GM12878 (cell line): ENCODE measurements at regions not wholly inside any gene's neighbourhood (a gene's known extent, or its start where the extent isn't known, plus 50 kb on each side); places are given as distances from the start of the nearest gene placed in this dataset.

ENCODE experiments used
- ATAC-seq: fragments of 200-7000 bp; cut with Tn5 transposase; 3 replicates; pipeline ENCODE4 v1.9.1; 2020; ENCODE audit warnings: mild to moderate bottlenecking, moderate library complexity
- BruUV-seq: library from RNA; stranded (reverse); fragments of 400-500 nt; replicated peaks from 2 replicates; lab custom pipeline; 2021; lab: Mats Ljungman, UMichigan
- CTCF ChIA-PET: fragments of 300-600 bp; sonication (Branson Sonifier 250); formaldehyde crosslinking; extraction: SDS; loops from one replicate; lab custom pipeline; 2021; ENCODE audit warnings: inconsistent platforms; lab: Yijun Ruan, JAX
- POLR2A ChIA-PET: fragments of 350-600 bp; formaldehyde crosslinking; extraction: SDS; loops from one replicate; lab custom pipeline; 2021; ENCODE audit warnings: inconsistent platforms; lab: Charles Lee
- RAD21 ChIA-PET: fragments of 300-600 bp; sonication (Branson Sonifier 250); formaldehyde crosslinking; loops from one replicate; lab custom pipeline; 2023; ENCODE audit warnings: antibody characterized with exemption; ENCODE audit not compliant: unreplicated experiment; lab: Charles Lee
- SMC1A ChIA-PET: fragments of 300-600 bp; sonication (Branson Sonifier 250); formaldehyde crosslinking; loops from one replicate; lab custom pipeline; 2023; ENCODE audit not compliant: unreplicated experiment, uncharacterized antibody; lab: Charles Lee
- DNase-seq: peaks from one replicate; pipeline ENCODE4 v3.0.0-alpha.2; 2011; ENCODE audit warnings: low read depth, low spot score
- FAIRE-seq: peaks from 3 replicates; lab custom pipeline; 2011; peaks lifted over from hg19 to GRCh38; lab: Jason Lieb, UNC
- H2AFZ ChIP-seq: 2 replicates; pipeline ENCODE4 v1.6.0; 2011; ENCODE audit warnings: low read depth, low read length, control low read depth; ENCODE audit not compliant: control insufficient read depth
- H3K27ac ChIP-seq: 2 replicates; pipeline ENCODE4 v1.5.1; 2011; ENCODE audit warnings: control low read depth; ENCODE audit not compliant: control insufficient read depth, insufficient read depth
- H3K27me3 ChIP-seq, 2 experiments: replicated peaks in 1 of 2; 2 replicates each; pipeline versions ENCODE4 v1.6.0 to v1.6.1; 2011; ENCODE audit warnings: low read length in 1 of 2; ENCODE audit not compliant: control insufficient read depth in 2 of 2, insufficient read depth in 2 of 2
- H3K36me3 ChIP-seq, 2 experiments: 2 replicates each; pipeline ENCODE4 v1.5.1; 2011; ENCODE audit warnings: low read length in 1 of 2; ENCODE audit not compliant: control insufficient read depth in 2 of 2, insufficient read depth in 2 of 2
- H3K4me1 ChIP-seq: 2 replicates; pipeline ENCODE4 v1.6.1; 2011; ENCODE audit warnings: mild to moderate bottlenecking, low read length, moderate library complexity, mixed read lengths; ENCODE audit not compliant: control insufficient read depth, insufficient read depth
- H3K4me2 ChIP-seq: 2 replicates; pipeline ENCODE4 v1.6.0; 2011; ENCODE audit warnings: control low read depth; ENCODE audit not compliant: control insufficient read depth, insufficient read depth
- H3K4me3 ChIP-seq: fragments of 200-600 bp; sonication (generic); 2 replicates; pipeline ENCODE4 v1.5.1; 2016
- H3K79me2 ChIP-seq: 2 replicates; pipeline ENCODE4 v1.6.0; 2011; ENCODE audit warnings: low read length; ENCODE audit not compliant: control insufficient read depth, insufficient read depth
- H3K9ac ChIP-seq: 2 replicates; pipeline ENCODE4 v1.8.0; 2011; ENCODE audit warnings: low read length, control low read depth, mixed read lengths; ENCODE audit not compliant: control insufficient read depth, insufficient read depth
- H3K9me3 ChIP-seq: replicated peaks from 3 replicates; pipeline ENCODE4 v1.5.1; 2011; ENCODE audit warnings: mild to moderate bottlenecking, low read length; ENCODE audit not compliant: control insufficient read depth, insufficient read depth
- H4K20me1 ChIP-seq: 2 replicates; pipeline ENCODE4 v1.6.0; 2011; ENCODE audit not compliant: control insufficient read depth, insufficient read depth
- CBX5 ChIP-seq: sonication (generic); IDR thresholded peaks from 2 replicates; pipeline ENCODE4 v1.6.1; 2016; ENCODE audit warnings: low read depth, moderate library complexity, mild to moderate bottlenecking, inconsistent platforms
- CEBPB ChIP-seq, 2 experiments: fragments of 150-350 bp in 1 of 2; IDR thresholded peaks; 2 replicates each; pipeline ENCODE4 v1.6.1; 2012 to 2014; ENCODE audit warnings: low read depth in 2 of 2, low read length in 2 of 2, borderline replicate concordance in 1 of 2, inconsistent platforms in 1 of 2
- MEF2A ChIP-seq: IDR thresholded peaks from 2 replicates; pipeline ENCODE4 v1.6.1; 2011; ENCODE audit warnings: low read depth, mild to moderate bottlenecking, low read length, moderate library complexity; ENCODE audit not compliant: insufficient read depth
- MLLT1 ChIP-seq: fragments of 450-650 bp; IDR thresholded peaks from 2 replicates; pipeline ENCODE4 v1.6.1; 2016; ENCODE audit warnings: mild to moderate bottlenecking
- RAD21 ChIP-seq: IDR thresholded peaks from 2 replicates; pipeline ENCODE4 v1.6.1; 2011; ENCODE audit warnings: mild to moderate bottlenecking, low read depth, low read length, moderate library complexity; ENCODE audit not compliant: insufficient read depth
- STAT1 ChIP-seq: fragments of 450-650 bp; conservative IDR thresholded peaks from 2 replicates; pipeline ENCODE4 v1.6.1; 2014; ENCODE audit warnings: antibody characterized with exemption, mild to moderate bottlenecking
- TARDBP ChIP-seq: IDR thresholded peaks from 2 replicates; pipeline ENCODE4 v1.6.1; 2016; ENCODE audit warnings: borderline replicate concordance
- TCF3 ChIP-seq: IDR thresholded peaks from 2 replicates; pipeline ENCODE4 v1.6.1; 2012; ENCODE audit warnings: low read depth, mild to moderate bottlenecking, low read length, borderline replicate concordance; ENCODE audit not compliant: insufficient read depth
- ZNF207 ChIP-seq: fragments of 450-650 bp; IDR thresholded peaks from 2 replicates; pipeline ENCODE4 v1.6.1; 2014; ENCODE audit warnings: antibody characterized with exemption, mild to moderate bottlenecking, borderline replicate concordance
- WGBS: methylation state at CpG from one replicate; pipeline ENCODE4 v1.1.6; 2016; ENCODE audit warnings: low lambda C conversion rate; ENCODE audit not compliant: insufficient replicate concordance, insufficient coverage; ENCODE audit errors: missing lambda C conversion rate; 5-methylcytosine and 5-hydroxymethylcytosine counted together
- in situ Hi-C: fragments of 300-500 bp; cut with MboI; formaldehyde crosslinking; loops from 9 replicates; pipeline ENCODE4 v1.14.3; 2018; ENCODE audit warnings: mixed read lengths
- intact Hi-C: fragments of 100-400 bp; cut with micrococcal nuclease; formaldehyde crosslinking; loops from one replicate; pipeline ENCODE4 v1.14.2; 2022; ENCODE audit not compliant: unreplicated experiment
- TF ChIP-seq, protein P1 (sequence below): IDR thresholded peaks from 2 replicates; pipeline ENCODE4 v1.6.1; 2012; ENCODE audit warnings: low read length, inconsistent platforms

- no peak for TF ChIP-seq CBX5
- no peak for TF ChIP-seq MEF2A
- TF ChIP-seq STAT1: no peak
- TF ChIP-seq RAD21: no peak
- no peak for TF ChIP-seq TARDBP
- TF ChIP-seq ZNF207: no peak
- no peak for TF ChIP-seq MLLT1
- no peak for TF ChIP-seq TCF3
- TF ChIP-seq CEBPB (IDR thresholded peaks at IDR 0.05; ENCODE audit: borderline replicate concordance in 1 of 2, low read depth in 2 of 2, low read length in 2 of 2): no peak
- TF ChIP-seq, protein P1, sequence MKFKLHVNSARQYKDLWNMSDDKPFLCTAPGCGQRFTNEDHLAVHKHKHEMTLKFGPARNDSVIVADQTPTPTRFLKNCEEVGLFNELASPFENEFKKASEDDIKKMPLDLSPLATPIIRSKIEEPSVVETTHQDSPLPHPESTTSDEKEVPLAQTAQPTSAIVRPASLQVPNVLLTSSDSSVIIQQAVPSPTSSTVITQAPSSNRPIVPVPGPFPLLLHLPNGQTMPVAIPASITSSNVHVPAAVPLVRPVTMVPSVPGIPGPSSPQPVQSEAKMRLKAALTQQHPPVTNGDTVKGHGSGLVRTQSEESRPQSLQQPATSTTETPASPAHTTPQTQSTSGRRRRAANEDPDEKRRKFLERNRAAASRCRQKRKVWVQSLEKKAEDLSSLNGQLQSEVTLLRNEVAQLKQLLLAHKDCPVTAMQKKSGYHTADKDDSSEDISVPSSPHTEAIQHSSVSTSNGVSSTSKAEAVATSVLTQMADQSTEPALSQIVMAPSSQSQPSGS: no peak
- Histone ChIP-seq H3K4me2 (no peak overlapping the region), H3K4me1 (no peaks in the 10 kb centered on the region), H3K79me2 (no peaks in the 10 kb centered on the region), H3K9ac (no peak overlapping the region), H3K27me3 (no peaks in the 10 kb centered on the region; a peak in 1 of 4 replicates), H2AFZ (no peak overlapping the region), H4K20me1 (no peaks in the 10 kb centered on the region), H3K4me3 (no peak overlapping the region), H3K36me3 (no peaks in the 10 kb centered on the region), H3K27ac (no peak overlapping the region), H3K9me3 (no peaks in the 10 kb centered on the region; the same call in 2 of the 3 replicates)
- FAIRE-seq (no peak), ATAC-seq (no peak), DNase-seq (no peak)
- ChIA-PET CTCF (no interaction called here), POLR2A (no interaction called here), SMC1A (interaction anchor here (1.0 kb wide), 2 partner anchors 8 to 53 kb away, joined by 3 read pairs; no protein-coding TSS in a partner anchor), RAD21 (no interaction called here)
- WGBS: 40% methylated on average over 13 of the region's 13 CpGs
- intact Hi-C loops (no loop called here), in situ Hi-C loops (no loop called here)
- no TSS peak for BruUV-seq
Observed at GRCh38 chr6:169850746-169851145, 99.3 kb downstream of the ERMARD start.
